ENCODE measurements at regions not wholly inside any gene's neighbourhood (a gene's known extent, or its start where the extent isn't known, plus 50 kb on each side); places are given as distances from the start of the nearest gene placed in this dataset.

DNA sequence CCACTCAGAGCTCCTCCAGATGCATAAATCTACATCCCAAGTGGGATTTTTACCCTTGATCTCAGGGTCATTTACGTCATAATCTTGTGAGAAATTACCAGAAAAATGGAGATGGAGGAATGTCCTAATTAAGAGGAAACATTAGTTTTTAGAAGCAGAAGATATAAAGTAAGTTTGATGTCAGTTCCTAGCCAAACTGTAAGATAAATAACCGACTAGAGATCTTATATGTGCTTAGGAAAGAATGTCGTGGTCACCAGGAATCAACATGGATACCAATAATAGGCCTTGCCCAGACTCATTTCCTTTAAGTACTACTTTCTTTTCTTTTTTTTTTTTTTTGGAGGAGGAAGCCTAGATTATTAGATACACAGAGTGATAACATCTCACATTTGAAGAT lies 186.9 kb downstream of the UTRN start:
- Histone ChIP-seq H3K79me2 (ENCODE audit: low read length) (no peaks in the 10 kb centered on the region), H3K27ac (ENCODE audit: low read length) (no peak overlapping the region), H3K9ac (ENCODE audit: low read length) (no peak overlapping the region), H3K36me3 (ENCODE audit: low read depth, low read length) (no peaks in the 10 kb centered on the region; the same call in 1 of the 2 replicates), H2AFZ (ENCODE audit: low read length) (no peak overlapping the region), H3K4me2 (ENCODE audit: low read length) (no peak overlapping the region), H3K9me3 (ENCODE audit: low read length) (no peaks in the 10 kb centered on the region), H3K9me2 (replicated peaks; ENCODE audit: low read length) (no peaks in the 10 kb centered on the region), H4K20me1 (ENCODE audit: low read length) (no peaks in the 10 kb centered on the region), H3K4me1 (ENCODE audit: insufficient read depth, low read length) (no peaks in the 10 kb centered on the region), H3K4me3 (ENCODE audit: low read length) (no peak overlapping the region), H3F3A (ENCODE audit: low read length, unreplicated experiment) (no peaks in the 10 kb centered on the region), H3K27me3 (ENCODE audit: low read length) (no peaks in the 10 kb centered on the region)
- ATAC-seq = no peak
- no peak for TF ChIP-seq EZH2 (IDR thresholded peaks at IDR 0.05; ENCODE audit: low read length, unreplicated experiment)
- TF ChIP-seq CTCF (conservative IDR thresholded peaks at IDR 0.05; ENCODE audit: low read depth, low read length) = no peak
- TF ChIP-seq EZH2phosphoT487 (IDR thresholded peaks at IDR 0.05; ENCODE audit: borderline replicate concordance, low read length) = no peak
- intact Hi-C loops (cut with micrococcal nuclease) = no loop called here
- CTCF ChIA-PET = interaction anchor here (0.6 kb wide), 1 partner anchor 188 kb away, joined by 4 read pairs; no protein-coding TSS in a partner anchor
- POLR2A ChIA-PET (ENCODE audit: unreplicated experiment) = no interaction called here
- DNase-seq = no peak
- no TSS peak for BruUV-seq (replicated peaks)

DNA sequence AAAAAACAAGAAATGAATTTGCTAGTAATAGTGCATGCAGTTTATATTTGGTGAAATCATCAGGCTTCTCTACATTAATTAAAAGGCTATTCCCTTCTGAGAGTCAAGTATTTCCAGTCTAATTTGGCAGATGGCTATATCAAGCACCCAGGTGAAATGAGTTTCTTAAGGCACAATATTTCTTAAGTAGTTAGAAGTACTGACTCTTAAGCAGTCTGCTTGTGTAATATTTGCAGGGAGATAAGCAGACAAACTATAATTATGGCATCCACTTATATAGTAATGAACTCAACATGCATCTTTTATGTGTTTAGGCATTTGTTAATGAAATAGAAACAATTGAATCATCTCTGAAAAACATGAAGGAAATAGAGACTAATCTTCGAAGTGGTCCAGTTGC lies 189.2 kb downstream of the UTRN start:
- no peak overlapping the region for H3K4me2 ChIP-seq (ENCODE audit: low read length)
- DNase-seq = no peak
- H3K79me2 ChIP-seq (ENCODE audit: low read length) = no peaks in the 10 kb centered on the region
- H3K4me1 ChIP-seq (ENCODE audit: insufficient read depth, low read length) = no peaks in the 10 kb centered on the region
- no peaks in the 10 kb centered on the region for H3K9me2 ChIP-seq (replicated peaks; ENCODE audit: low read length)
- POLR2A ChIA-PET (ENCODE audit: unreplicated experiment) = no interaction called here
- H3K27me3 ChIP-seq (ENCODE audit: low read length) = no peaks in the 10 kb centered on the region
- intact Hi-C loops (cut with micrococcal nuclease) = no loop called here
- no peaks in the 10 kb centered on the region for H4K20me1 ChIP-seq (ENCODE audit: low read length)
- H2AFZ ChIP-seq (ENCODE audit: low read length) = no peak overlapping the region
- no peak for TF ChIP-seq EZH2phosphoT487 (IDR thresholded peaks at IDR 0.05; ENCODE audit: borderline replicate concordance, low read length)
- no peak overlapping the region for H3K9ac ChIP-seq (ENCODE audit: low read length)
- no peaks in the 10 kb centered on the region for H3K9me3 ChIP-seq (ENCODE audit: low read length)
- no peak for ATAC-seq
- H3F3A ChIP-seq (ENCODE audit: low read length, unreplicated experiment) = no peaks in the 10 kb centered on the region
- CTCF ChIA-PET = no interaction called here
- H3K4me3 ChIP-seq (ENCODE audit: low read length) = no peak overlapping the region
- H3K27ac ChIP-seq (ENCODE audit: low read length) = no peak overlapping the region
- no TSS peak for BruUV-seq (replicated peaks)
- H3K36me3 ChIP-seq (ENCODE audit: low read depth, low read length) = no peaks in the 10 kb centered on the region; the same call in 1 of the 2 replicates

DNA sequence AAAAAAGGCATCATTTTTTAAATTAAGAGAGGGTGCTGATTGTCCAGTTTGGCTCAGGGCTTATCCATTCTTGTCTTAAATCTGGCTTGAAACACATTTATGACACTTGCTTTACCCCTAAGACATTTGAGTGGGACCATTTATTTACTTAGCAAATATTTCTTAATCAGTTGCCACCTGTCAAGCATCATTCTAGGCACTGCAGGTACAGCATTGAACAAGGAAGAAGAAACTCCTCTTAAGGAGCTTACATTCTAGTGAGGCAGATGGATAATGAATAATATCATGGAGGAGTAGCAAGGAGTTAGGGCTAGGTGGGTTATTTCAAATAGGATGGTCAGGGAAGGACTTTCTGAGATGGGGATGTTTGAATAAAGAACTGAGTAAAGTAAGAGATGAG lies 189.8 kb downstream of the UTRN start:
- TF ChIP-seq CTCF (conservative IDR thresholded peaks at IDR 0.05; ENCODE audit: low read depth, low read length) = no peak
- no peak for TF ChIP-seq EZH2 (IDR thresholded peaks at IDR 0.05; ENCODE audit: low read length, unreplicated experiment)
- TF ChIP-seq EZH2phosphoT487 (IDR thresholded peaks at IDR 0.05; ENCODE audit: borderline replicate concordance, low read length) = no peak
- DNase-seq = no peak
- no peaks in the 10 kb centered on the region for H3K79me2 ChIP-seq (ENCODE audit: low read length)
- H3K4me2 ChIP-seq (ENCODE audit: low read length) = no peak overlapping the region
- H3K36me3 ChIP-seq (ENCODE audit: low read depth, low read length) = peaks cover under 1% of the 10 kb centered on the region; the same call in 1 of the 2 replicates
- no peaks in the 10 kb centered on the region for H3K4me1 ChIP-seq (ENCODE audit: insufficient read depth, low read length)
- ATAC-seq = no peak
- BruUV-seq (replicated peaks) = no TSS peak
- no peaks in the 10 kb centered on the region for H4K20me1 ChIP-seq (ENCODE audit: low read length)
- no peak overlapping the region for H3K9ac ChIP-seq (ENCODE audit: low read length)
- no peak overlapping the region for H3K27ac ChIP-seq (ENCODE audit: low read length)
- no peaks in the 10 kb centered on the region for H3K9me3 ChIP-seq (ENCODE audit: low read length)
- H3F3A ChIP-seq (ENCODE audit: low read length, unreplicated experiment) = no peaks in the 10 kb centered on the region
- intact Hi-C loops (cut with micrococcal nuclease) = no loop called here
- H3K27me3 ChIP-seq (ENCODE audit: low read length) = no peaks in the 10 kb centered on the region
- POLR2A ChIA-PET (ENCODE audit: unreplicated experiment) = no interaction called here
- H2AFZ ChIP-seq (ENCODE audit: low read length) = no peak overlapping the region
- H3K4me3 ChIP-seq (ENCODE audit: low read length) = no peak overlapping the region
- H3K9me2 ChIP-seq (replicated peaks; ENCODE audit: low read length) = no peaks in the 10 kb centered on the region
- CTCF ChIA-PET = no interaction called here

Measured in PC-3 (cell line).